Mesenchymal stem cell (in vitro differentiated cells and primary cell): ENCODE measurements at regions not wholly inside any gene's neighbourhood (a gene's known extent, or its start where the extent isn't known, plus 50 kb on each side); places are given as distances from the start of the nearest gene placed in this dataset.
A peak's percentile ranks its signal among the peaks of the same experiment; 100 is the strongest.

Experiments
- DNase-seq: peaks from one replicate; pipeline ENCODE4 v3.0.0-alpha.2; 2013
- H2AFZ ChIP-seq: one replicate; pipeline ENCODE4 v1.6.1; 2013; ENCODE audit warnings: low read depth, mild to moderate bottlenecking, control low read depth, inconsistent platforms, low read length, moderate library complexity
- H2AK5ac ChIP-seq: 2 replicates; pipeline ENCODE4 v1.6.1; 2013; ENCODE audit warnings: low read length, moderate library complexity, mild to moderate bottlenecking, inconsistent platforms; ENCODE audit not compliant: severe bottlenecking
- H2BK120ac ChIP-seq: one replicate; pipeline ENCODE4 v1.6.1; 2013; ENCODE audit warnings: low read depth, mild to moderate bottlenecking, inconsistent platforms, low read length, moderate library complexity
- H2BK12ac ChIP-seq, 2 experiments: one replicate each; pipeline ENCODE4 v1.6.1; 2013; ENCODE audit warnings: inconsistent platforms in 2 of 2, low read length in 2 of 2, mild to moderate bottlenecking in 2 of 2, moderate library complexity in 2 of 2, control low read depth in 1 of 2
- H2BK15ac ChIP-seq: one replicate; pipeline ENCODE4 v1.6.1; 2013; ENCODE audit warnings: mild to moderate bottlenecking, low read depth, inconsistent platforms; ENCODE audit not compliant: poor library complexity, severe bottlenecking
- H2BK5ac ChIP-seq: 2 replicates; pipeline ENCODE4 v1.6.1; 2013; ENCODE audit warnings: low read depth, mild to moderate bottlenecking, low read length, control low read depth, inconsistent platforms; ENCODE audit not compliant: poor library complexity, severe bottlenecking
- H3K14ac ChIP-seq, 2 experiments: one replicate each; pipeline ENCODE4 v1.6.1; 2013; ENCODE audit warnings: inconsistent platforms in 2 of 2, low read length in 2 of 2, control low read depth in 1 of 2, mild to moderate bottlenecking in 1 of 2, moderate library complexity in 1 of 2
- H3K18ac ChIP-seq, 2 experiments: one replicate each; pipeline ENCODE4 v1.6.1; 2013; ENCODE audit warnings: inconsistent platforms in 2 of 2, low read length in 2 of 2, control low read depth in 1 of 2, low read depth in 1 of 2, mild to moderate bottlenecking in 1 of 2
- H3K23ac ChIP-seq, 2 experiments: one replicate each; pipeline ENCODE4 v1.6.1; 2013; ENCODE audit warnings: inconsistent platforms in 2 of 2, low read length in 2 of 2, mild to moderate bottlenecking in 2 of 2, moderate library complexity in 2 of 2, control low read depth in 1 of 2
- H3K27ac ChIP-seq: 2 replicates; pipeline ENCODE4 v1.5.1; 2013; ENCODE audit warnings: mild to moderate bottlenecking, moderate library complexity, low read length, control low read depth, inconsistent platforms; ENCODE audit not compliant: poor library complexity, severe bottlenecking
- H3K27me3 ChIP-seq, 2 experiments: 2 replicates each; pipeline versions ENCODE4 v1.6.1 to v1.7.0; 2013; ENCODE audit warnings: low read length in 2 of 2, mild to moderate bottlenecking in 2 of 2, moderate library complexity in 2 of 2, control low read depth in 1 of 2, inconsistent platforms in 1 of 2; ENCODE audit not compliant: control insufficient read depth in 1 of 2, insufficient read depth in 1 of 2
- H3K36me3 ChIP-seq, 2 experiments: 2 replicates each; pipeline versions ENCODE4 v1.6.1 to v1.7.0; 2013; ENCODE audit warnings: low read length in 2 of 2, control low read depth in 1 of 2, inconsistent platforms in 1 of 2, low read depth in 1 of 2, mild to moderate bottlenecking in 1 of 2; ENCODE audit not compliant: insufficient read depth in 2 of 2, control insufficient read depth in 1 of 2
- H3K4ac ChIP-seq, 2 experiments: one replicate each; pipeline ENCODE4 v1.6.1; 2013; ENCODE audit warnings: inconsistent platforms in 2 of 2, low read length in 2 of 2, mild to moderate bottlenecking in 2 of 2, moderate library complexity in 2 of 2, control low read depth in 1 of 2, low read depth in 1 of 2
- H3K4me1 ChIP-seq: 2 replicates; pipeline ENCODE4 v1.6.1; 2013; ENCODE audit warnings: low read depth, low read length, control low read depth; ENCODE audit not compliant: control insufficient read depth, insufficient read depth
- H3K4me2 ChIP-seq: 2 replicates; pipeline ENCODE4 v1.6.1; 2013; ENCODE audit warnings: low read length, mild to moderate bottlenecking, inconsistent platforms; ENCODE audit not compliant: poor library complexity, severe bottlenecking
- H3K4me3 ChIP-seq, 2 experiments: 2 replicates each; pipeline versions ENCODE4 v1.5.1 to v1.7.0; 2013; ENCODE audit warnings: low read length in 2 of 2, mild to moderate bottlenecking in 2 of 2, control low read depth in 1 of 2, low read depth in 1 of 2; ENCODE audit not compliant: insufficient read depth in 1 of 2
- H3K79me1 ChIP-seq: replicated peaks from 2 replicates; pipeline ENCODE4 v1.6.1; 2013; ENCODE audit warnings: mild to moderate bottlenecking, control low read depth, low read length, inconsistent platforms; ENCODE audit not compliant: poor library complexity, severe bottlenecking
- H3K9ac ChIP-seq: 2 replicates; pipeline ENCODE4 v1.7.0; 2013; ENCODE audit warnings: mild to moderate bottlenecking, low read length, moderate library complexity
- H3K9me3 ChIP-seq: 2 replicates; pipeline ENCODE4 v1.7.0; 2013; ENCODE audit warnings: mild to moderate bottlenecking, low read length; ENCODE audit not compliant: control insufficient read depth
- H4K8ac ChIP-seq: one replicate; pipeline ENCODE4 v1.6.1; 2013; ENCODE audit warnings: inconsistent platforms, mild to moderate bottlenecking, low read length, moderate library complexity
- H4K91ac ChIP-seq: one replicate; pipeline ENCODE4 v1.6.1; 2013; ENCODE audit warnings: mild to moderate bottlenecking, low read length, inconsistent platforms
- WGBS: methylation state at CpG from one replicate; pipeline ENCODE4 v1.1.7; 2013; ENCODE audit warnings: mixed read lengths; 5-methylcytosine and 5-hydroxymethylcytosine counted together

- Histone ChIP-seq H3K27ac (no peak overlapping the region), H3K4me3 (no peak overlapping the region), H3K4ac (peak overlapping the region; percentile 2 to 44), H2BK12ac (peak overlapping the region in 1 of 2 experiments; percentile 4), H2BK15ac (peak overlapping the region; percentile 74), H3K9ac (no peak overlapping the region), H3K4me1 (peaks cover 48% of the 10 kb centered on the region), H3K9me3 (no peaks in the 10 kb centered on the region), H3K27me3 (no peaks in the 10 kb centered on the region), H2BK120ac (no peak overlapping the region), H2AK5ac (peak overlapping the region; percentile 35), H3K4me2 (no peak overlapping the region), H2AFZ (no peak overlapping the region), H4K91ac (peak overlapping the region; percentile 43), H3K23ac (no peak overlapping the region), H3K14ac (no peak overlapping the region), H4K8ac (peak overlapping the region; percentile 57), H3K79me1 (no peaks in the 10 kb centered on the region), H3K18ac (no peak overlapping the region), H3K36me3 (no peaks in the 10 kb centered on the region), H2BK5ac (no peak overlapping the region)
- no peak for DNase-seq
- WGBS = 93% methylated on average over 7 of the region's 7 CpGs
Measured at GRCh38 chr2:42978887-42979415, 186.6 kb upstream of the HAAO start.

GRCh38 chr2:42978175-42978886, 185.9 kb upstream of the HAAO start:
- Histone ChIP-seq H4K91ac (peak overlapping the region; percentile 25), H3K9me3 (no peaks in the 10 kb centered on the region), H2BK5ac (no peak overlapping the region), H2AFZ (no peak overlapping the region), H3K23ac (no peak overlapping the region), H3K4me3 (no peak overlapping the region), H3K4me1 (peaks cover 51% of the 10 kb centered on the region), H2BK120ac (no peak overlapping the region), H3K9ac (no peak overlapping the region), H4K8ac (no peak overlapping the region), H3K4me2 (no peak overlapping the region), H2BK12ac (peak overlapping the region; percentile 80 to 97), H2AK5ac (peak overlapping the region; percentile 35), H3K79me1 (no peaks in the 10 kb centered on the region), H3K18ac (peak overlapping the region; percentile 54 to 72), H3K27me3 (no peaks in the 10 kb centered on the region), H3K36me3 (no peaks in the 10 kb centered on the region), H3K27ac (no peak overlapping the region), H3K4ac (peak overlapping the region; percentile 2 to 44), H3K14ac (no peak overlapping the region), H2BK15ac (peak overlapping the region; percentile 74)
- no peak for DNase-seq
- 96% methylated on average over 3 of the region's 5 CpGs for WGBS

- H2AK5ac ChIP-seq = peak overlapping the region; percentile 35
- no peaks in the 10 kb centered on the region for H3K36me3 ChIP-seq
- no peak overlapping the region for H3K27ac ChIP-seq
- peak overlapping the region; percentile 83 for H2BK15ac ChIP-seq
- H3K79me1 ChIP-seq = no peaks in the 10 kb centered on the region
- no peak overlapping the region for H2AFZ ChIP-seq
- no peak for DNase-seq
- no peak overlapping the region for H3K23ac ChIP-seq
- no peak overlapping the region for H3K4me3 ChIP-seq
- H3K14ac ChIP-seq = no peak overlapping the region
- WGBS = 91% methylated on average over 12 of the region's 12 CpGs
- H3K4me2 ChIP-seq = no peak overlapping the region
- H3K27me3 ChIP-seq = no peaks in the 10 kb centered on the region
- H2BK12ac ChIP-seq = peak overlapping the region; percentile 80 to 96
- H3K18ac ChIP-seq = peak overlapping the region in 1 of 2 experiments; percentile 79
- H2BK120ac ChIP-seq = no peak overlapping the region
- no peak overlapping the region for H2BK5ac ChIP-seq
- H4K8ac ChIP-seq = no peak overlapping the region
- H3K4me1 ChIP-seq = peaks cover 51% of the 10 kb centered on the region
- H4K91ac ChIP-seq = peak overlapping the region; percentile 72
- H3K9ac ChIP-seq = no peak overlapping the region
- H3K9me3 ChIP-seq = no peaks in the 10 kb centered on the region
- H3K4ac ChIP-seq = no peak overlapping the region
Measured at GRCh38 chr2:42977270-42978174, 185.1 kb upstream of the HAAO start.

GRCh38 chr2:42976351-42976750, 184.0 kb upstream of the HAAO start:
- Histone ChIP-seq H2BK15ac (peak overlapping the region; percentile 55), H3K4me1 (peaks cover 53% of the 10 kb centered on the region), H2BK120ac (peak overlapping the region; percentile 74), H2BK12ac (peak overlapping the region; percentile 23 to 75), H3K36me3 (no peaks in the 10 kb centered on the region), H3K14ac (no peak overlapping the region), H2AFZ (no peak overlapping the region), H3K9ac (no peak overlapping the region), H2AK5ac (peak overlapping the region; percentile 55), H4K91ac (peak overlapping the region; percentile 18), H3K23ac (no peak overlapping the region), H3K27ac (no peak overlapping the region), H3K9me3 (no peaks in the 10 kb centered on the region), H3K79me1 (no peaks in the 10 kb centered on the region), H3K4me3 (no peak overlapping the region), H3K18ac (peak overlapping the region in 1 of 2 experiments; percentile 49), H3K4me2 (no peak overlapping the region), H3K4ac (peak overlapping the region in 1 of 2 experiments; percentile 59), H2BK5ac (no peak overlapping the region), H4K8ac (peak overlapping the region; percentile 29), H3K27me3 (no peaks in the 10 kb centered on the region)
- WGBS = 76% methylated on average over 4 of the region's 5 CpGs
- DNase-seq = no peak
